Stimulated activated CD4-positive, alpha-beta T cell treated with anti-CD3 and anti-CD28 coated beads, Interleukin-4, amount 100 ng/mL, for 48 hours (primary cell): ENCODE measurements at regions not wholly inside any gene's neighbourhood (a gene's known extent, or its start where the extent isn't known, plus 50 kb on each side); places are given as distances from the start of the nearest gene placed in this dataset.
"Not testable (repeated sequence)": the region's sequence is repeated elsewhere in the genome, so short reads cannot be mapped to it uniquely, and the experiment has no call there.

Experiments
- DNase-seq, 2 donors: peaks; one replicate each; pipeline ENCODE4 v3.0.0-alpha.2; 2020; ENCODE audit warnings: low read depth in 2 of 2

- DNase-seq, result no peak
These were observed 815.5 kb downstream of the FAT4 start for GRCh38 chr4:126130215-126130614.

- DNase-seq, result no peak
These were observed 822.4 kb downstream of the FAT4 start for GRCh38 chr4:126136922-126137781.

- no peak for DNase-seq
These were observed 823.0 kb downstream of the FAT4 start for GRCh38 chr4:126137782-126138170.

- DNase-seq, result no peak
These were observed 829.9 kb downstream of the FAT4 start for GRCh38 chr4:126144543-126145237.

DNA sequence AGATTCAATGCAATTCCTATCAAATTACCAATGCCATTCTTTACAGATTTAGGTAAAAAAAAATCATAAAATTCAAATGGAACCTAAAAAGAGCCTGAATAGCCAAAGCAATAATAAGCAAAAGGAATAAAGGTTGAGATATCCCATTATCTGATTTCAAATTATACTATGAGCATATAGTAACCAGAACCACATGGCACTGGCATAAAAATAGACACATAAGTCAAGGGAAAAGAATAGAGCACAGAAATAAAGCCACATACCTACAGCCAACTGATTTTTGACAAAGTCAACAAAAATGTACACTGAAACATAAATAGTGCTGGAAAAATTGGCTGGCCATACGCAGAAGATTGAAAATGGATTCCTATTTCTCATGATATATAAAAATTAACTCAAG, 853.7 kb downstream of the FAT4 start:
- no peak for DNase-seq

DNA sequence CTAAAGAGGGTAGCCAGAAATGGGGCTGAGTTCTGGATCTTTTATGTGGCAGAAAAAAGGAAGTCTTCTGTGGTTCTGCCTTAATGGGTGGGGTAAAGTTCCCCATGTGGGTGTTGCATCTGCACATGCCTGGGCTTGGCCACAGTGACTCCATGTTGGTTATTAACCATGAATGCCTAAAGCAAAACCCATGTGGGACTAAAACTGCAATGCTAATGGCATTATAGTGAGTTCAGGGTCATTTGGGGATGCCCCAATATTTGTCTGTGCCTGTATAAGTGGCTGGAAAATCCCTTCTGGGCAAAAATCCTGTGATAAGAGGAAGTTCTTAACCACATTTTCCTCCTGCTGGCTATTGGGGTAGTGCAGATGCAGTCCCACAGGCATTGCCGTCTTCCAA, 857.4 kb downstream of the FAT4 start:
- no peak for DNase-seq

- no peak for DNase-seq
These were observed 859.9 kb downstream of the FAT4 start for GRCh38 chr4:126174627-126175026.

- no peak for DNase-seq
These were observed 865.9 kb downstream of the FAT4 start for GRCh38 chr4:126180642-126181041.

- no peak for DNase-seq
These were observed 867.6 kb downstream of the FAT4 start for GRCh38 chr4:126182336-126182735.

- DNase-seq, result no peak
These were observed 868.0 kb downstream of the FAT4 start for GRCh38 chr4:126182786-126183185.

DNA sequence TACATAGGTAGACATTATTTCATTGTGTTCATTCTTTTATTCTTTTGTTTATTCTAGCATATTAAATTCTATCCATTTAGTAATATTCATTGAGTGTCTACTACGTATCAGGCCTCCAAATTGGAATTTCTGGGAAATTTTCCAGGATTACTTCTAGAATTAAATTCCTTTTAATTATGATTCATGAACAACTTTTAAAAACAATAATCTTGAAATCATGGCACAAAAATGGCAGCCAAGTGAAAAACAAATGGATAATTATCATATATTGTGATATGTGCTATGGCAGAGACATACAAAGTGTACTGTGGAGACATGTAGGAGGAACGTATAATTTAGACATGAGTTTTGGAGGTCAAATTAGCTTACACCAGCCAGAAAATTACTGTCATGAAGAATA, 868.5 kb downstream of the FAT4 start:
- DNase-seq, result no peak

GRCh38 chr4:126191536-126191935, 876.8 kb downstream of the FAT4 start:
- no peak for DNase-seq

GRCh38 chr4:126192506-126192905, 877.8 kb downstream of the FAT4 start:
- DNase-seq, result no peak

- DNase-seq, result not testable (repeated sequence)
These were observed 886.7 kb downstream of the FAT4 start for GRCh38 chr4:126201251-126202138.

GRCh38 chr4:126202226-126202625, 887.5 kb downstream of the FAT4 start:
- no peak for DNase-seq

- no peak for DNase-seq
These were observed 893.2 kb downstream of the FAT4 start for GRCh38 chr4:126207910-126208309.

DNA sequence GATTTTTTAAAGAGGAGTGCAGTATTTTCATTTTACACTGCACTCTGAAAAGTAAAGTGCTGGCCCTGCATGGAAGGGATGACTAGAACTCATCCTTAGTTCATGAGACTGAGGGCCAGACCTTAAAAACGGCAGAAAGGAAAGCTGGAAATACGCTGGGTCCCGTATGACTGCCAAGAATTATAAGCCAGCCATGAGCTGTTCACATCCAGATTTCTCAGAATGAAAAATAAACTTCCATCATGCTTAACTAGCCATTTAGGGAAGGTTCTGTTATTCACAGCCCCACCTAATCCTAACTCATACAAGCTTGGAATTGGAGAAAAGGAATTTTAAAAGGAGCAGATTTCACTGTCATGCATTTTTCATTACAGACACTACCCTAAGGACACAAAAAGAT, 894.4 kb downstream of the FAT4 start:
- DNase-seq, result no peak

GRCh38 chr4:126213996-126214395, 899.2 kb downstream of the FAT4 start:
- no peak for DNase-seq

GRCh38 chr4:126215759-126216158, 901.0 kb downstream of the FAT4 start:
- DNase-seq, result no peak

DNA sequence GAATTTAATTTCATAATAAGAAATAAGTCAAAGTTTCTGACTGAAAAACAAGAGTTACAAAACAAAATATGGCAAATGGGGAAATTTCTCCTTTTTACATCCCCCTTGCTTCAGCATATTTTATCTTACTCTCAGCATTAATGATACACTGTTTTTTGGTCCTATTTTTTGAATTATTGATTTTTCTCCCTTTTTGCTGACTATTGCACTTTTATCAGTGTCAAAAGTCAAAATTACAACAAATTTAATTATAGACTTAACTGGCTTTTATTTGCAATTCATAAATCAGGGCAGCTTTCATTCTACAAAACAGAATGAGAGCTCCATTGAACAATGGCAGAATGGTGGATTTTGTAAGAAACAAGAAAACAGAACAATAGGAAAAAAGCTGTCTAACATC, 901.9 kb downstream of the FAT4 start:
- DNase-seq, result no peak

- no peak for DNase-seq
These were observed 906.5 kb downstream of the FAT4 start for GRCh38 chr4:126221282-126221681.

- no peak for DNase-seq
These were observed 907.1 kb downstream of the FAT4 start for GRCh38 chr4:126221717-126222340.
